GM12864 (cell line): ENCODE measurements at regions not wholly inside any gene's neighbourhood (a gene's known extent, or its start where the extent isn't known, plus 50 kb on each side); places are given as distances from the start of the nearest gene placed in this dataset.

Experiments
- DNase-seq: peaks from one replicate; pipeline ENCODE4 v3.0.0-alpha.2; 2011; ENCODE audit warnings: low read depth
- H3K4me3 ChIP-seq: 2 replicates; pipeline ENCODE4 v1.5.1; 2011; ENCODE audit warnings: mild to moderate bottlenecking, low read depth, low read length, control low read depth
- CTCF ChIP-seq: IDR thresholded peaks from 2 replicates; pipeline ENCODE4 v1.5.1; 2011; ENCODE audit warnings: low read depth, mild to moderate bottlenecking, moderate library complexity, low read length, control low read depth, inconsistent platforms; ENCODE audit errors: missing control alignments

- no peak for DNase-seq
- H3K4me3 ChIP-seq: no peak overlapping the region
- no peak for TF ChIP-seq CTCF
These were observed 578.6 kb downstream of the PCDH7 start for GRCh38 chr4:31298737-31299136.

- H3K4me3 ChIP-seq: no peak overlapping the region
- no peak for TF ChIP-seq CTCF
- no peak for DNase-seq
These were observed 586.9 kb downstream of the PCDH7 start for GRCh38 chr4:31307029-31307428.

- H3K4me3 ChIP-seq: no peak overlapping the region
- DNase-seq: no peak
- TF ChIP-seq CTCF: no peak
These were observed 604.6 kb downstream of the PCDH7 start for GRCh38 chr4:31324814-31325213.

- DNase-seq: no peak
- no peak overlapping the region for H3K4me3 ChIP-seq
- no peak for TF ChIP-seq CTCF
These were observed 605.1 kb downstream of the PCDH7 start for GRCh38 chr4:31325300-31325699.

GRCh38 chr4:31327031-31327430 is 606.9 kb downstream of the PCDH7 start:
- no peak for TF ChIP-seq CTCF
- no peak overlapping the region for H3K4me3 ChIP-seq
- DNase-seq: no peak

GRCh38 chr4:31328932-31329331 is 608.8 kb downstream of the PCDH7 start:
- DNase-seq: no peak
- TF ChIP-seq CTCF: no peak
- no peak overlapping the region for H3K4me3 ChIP-seq

- no peak for DNase-seq
- no peak overlapping the region for H3K4me3 ChIP-seq
- no peak for TF ChIP-seq CTCF
These were observed 614.1 kb downstream of the PCDH7 start for GRCh38 chr4:31334086-31334910.
